ENCODE measurements at regions not wholly inside any gene's neighbourhood (a gene's known extent, or its start where the extent isn't known, plus 50 kb on each side); places are given as distances from the start of the nearest gene placed in this dataset.

DNA sequence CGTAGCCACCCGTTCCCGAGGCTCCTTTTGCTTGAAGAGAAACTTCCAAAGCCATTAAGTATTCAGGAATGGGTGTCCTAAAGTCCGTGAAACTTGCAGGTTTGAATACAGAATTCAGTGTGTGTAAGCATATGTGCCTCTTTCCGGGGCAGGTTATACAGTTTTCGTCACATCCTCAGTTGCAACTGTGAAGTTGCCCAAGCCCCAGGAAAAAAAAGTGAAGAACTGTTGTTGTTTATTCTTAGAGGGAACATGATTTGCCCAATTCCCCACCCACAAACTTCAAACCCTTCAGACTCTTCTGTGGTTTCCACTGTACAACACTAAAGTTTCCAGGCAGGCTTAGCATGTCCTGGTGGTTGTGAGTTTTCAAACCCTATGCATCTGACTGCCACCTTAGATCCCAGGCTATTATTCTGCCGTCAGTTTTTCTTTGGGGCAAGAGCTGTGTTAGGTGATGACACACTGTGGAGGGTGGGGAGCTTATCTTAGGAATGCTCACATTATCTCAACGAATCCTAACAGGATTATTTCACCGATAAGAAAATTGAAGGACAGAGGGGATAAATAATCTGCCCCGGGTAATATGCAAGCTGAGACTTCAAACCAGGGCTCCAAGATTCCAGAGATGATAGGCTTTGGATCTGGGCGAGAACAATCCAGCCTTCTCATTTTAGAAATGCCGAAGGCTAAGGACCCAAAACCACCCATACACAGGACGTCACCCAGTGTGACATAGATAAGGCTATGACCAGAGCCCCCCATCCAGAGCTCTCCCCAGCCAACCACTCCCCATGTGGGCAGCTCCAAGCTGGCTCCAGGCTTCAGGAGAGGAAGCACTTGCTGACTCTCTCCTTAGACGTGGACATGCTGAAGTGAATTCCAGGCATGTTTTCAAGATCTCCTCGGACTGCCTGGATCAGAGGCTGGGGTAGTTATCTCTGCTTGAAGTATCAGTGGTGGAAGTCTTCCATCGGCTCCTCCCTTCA is 81.7 kb upstream of the AFDN start:
- DNase-seq (ENCODE audit: low read depth, low spot score): no peak
- no peaks in the 10 kb centered on the region for H3K36me3 ChIP-seq (ENCODE audit: insufficient read depth, low read length)
- TF ChIP-seq FOXP2 (optimal IDR thresholded peaks at IDR 0.05; ENCODE audit: control extremely low read depth, extremely low read length, insufficient read depth) (no peak), POLR2AphosphoS5 (IDR thresholded peaks at IDR 0.05; ENCODE audit: borderline replicate concordance, low read depth, low read length) (no peak), EZH2 (IDR thresholded peaks at IDR 0.05) (no peak)

DNA sequence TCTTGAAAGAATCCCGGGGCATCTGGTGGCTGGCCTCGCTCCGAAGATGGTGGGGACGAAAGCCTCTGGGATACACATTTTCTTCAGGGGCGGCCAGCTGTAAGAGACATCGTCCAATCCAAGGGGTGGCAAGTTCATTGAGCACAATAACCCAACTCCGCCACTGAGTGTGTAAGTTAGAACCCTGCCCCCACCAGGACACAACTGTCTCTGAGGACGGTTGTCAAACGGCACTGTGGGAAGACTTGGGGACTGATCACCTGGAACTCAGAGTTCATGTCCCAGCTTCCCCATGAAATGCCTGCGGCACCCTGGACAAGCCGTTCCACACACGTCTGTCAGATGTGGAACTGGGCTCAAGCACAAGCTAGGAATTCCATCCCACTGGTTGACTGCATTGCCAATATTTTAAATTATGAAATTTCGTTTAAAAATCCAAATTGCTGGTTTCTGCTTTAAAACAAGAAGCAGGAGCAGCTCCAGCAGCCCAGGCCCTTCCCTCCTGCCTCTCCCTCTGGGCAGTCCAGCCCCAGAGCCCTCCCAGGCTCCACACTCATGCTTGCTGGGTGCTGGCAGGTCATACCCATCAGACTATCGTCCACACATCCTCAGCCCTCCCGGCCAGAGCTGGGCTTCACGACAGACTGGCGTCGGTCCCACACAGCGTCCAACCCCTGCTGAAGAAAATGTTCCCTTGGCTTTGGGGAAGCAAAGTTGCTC is 80.9 kb upstream of the AFDN start:
- H3K4me3 ChIP-seq: no peak overlapping the region
- H3K9ac ChIP-seq (ENCODE audit: insufficient read length): no peak overlapping the region
- no peaks in the 10 kb centered on the region for H3K36me3 ChIP-seq (ENCODE audit: insufficient read depth, low read length)
- H3K27ac ChIP-seq: no peak overlapping the region
- no peaks in the 10 kb centered on the region for H3K9me3 ChIP-seq (ENCODE audit: low read depth, low read length)
- DNase-seq (ENCODE audit: low read depth, low spot score): no peak
- TF ChIP-seq EZH2 (IDR thresholded peaks at IDR 0.05): no peak
- no peak for TF ChIP-seq POLR2AphosphoS5 (IDR thresholded peaks at IDR 0.05; ENCODE audit: borderline replicate concordance, low read depth, low read length)

More for the DNA sequence above, 81.7 kb upstream of the AFDN start:
- H3K27ac ChIP-seq: no peak overlapping the region
- H3K9ac ChIP-seq (ENCODE audit: insufficient read length): no peak overlapping the region
- no peaks in the 10 kb centered on the region for H3K9me3 ChIP-seq (ENCODE audit: low read depth, low read length)
- no peak overlapping the region for H3K4me3 ChIP-seq

DNA sequence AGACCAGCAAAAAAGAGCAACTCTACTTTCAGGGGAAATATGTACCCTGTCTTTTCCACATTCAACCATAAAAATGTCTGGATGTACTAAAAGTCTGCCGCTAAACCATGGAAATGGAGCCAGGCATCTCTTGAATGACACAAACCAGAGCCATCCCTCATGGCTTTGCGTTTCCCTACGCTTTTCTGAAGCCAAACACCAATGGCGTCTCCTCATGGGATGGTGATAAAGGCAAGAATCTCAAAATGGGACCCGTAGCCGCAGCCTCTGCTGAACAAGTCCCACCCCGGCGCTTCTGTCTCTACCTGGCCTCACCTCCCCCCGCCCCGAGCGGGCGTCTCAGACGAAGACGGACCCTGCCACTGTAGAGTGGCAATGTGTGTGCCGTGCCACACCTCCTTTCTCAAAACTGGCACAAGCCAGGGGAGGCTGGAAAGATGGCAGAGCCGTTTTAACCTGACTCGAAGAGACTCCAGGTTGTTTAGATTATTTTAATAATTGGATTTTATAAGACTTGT is 80.3 kb upstream of the AFDN start:
- TF ChIP-seq POLR2AphosphoS5 (IDR thresholded peaks at IDR 0.05; ENCODE audit: borderline replicate concordance, low read depth, low read length) (no peak), EZH2 (IDR thresholded peaks at IDR 0.05) (no peak), FOXP2 (optimal IDR thresholded peaks at IDR 0.05; ENCODE audit: control extremely low read depth, extremely low read length, insufficient read depth) (no peak)
- no peak for DNase-seq (ENCODE audit: low read depth, low spot score)
- Histone ChIP-seq H3K4me3 (no peak overlapping the region), H3K9ac (ENCODE audit: insufficient read length) (no peak overlapping the region), H3K27ac (no peak overlapping the region), H3K9me3 (ENCODE audit: low read depth, low read length) (no peaks in the 10 kb centered on the region), H3K36me3 (ENCODE audit: insufficient read depth, low read length) (no peaks in the 10 kb centered on the region)

DNA sequence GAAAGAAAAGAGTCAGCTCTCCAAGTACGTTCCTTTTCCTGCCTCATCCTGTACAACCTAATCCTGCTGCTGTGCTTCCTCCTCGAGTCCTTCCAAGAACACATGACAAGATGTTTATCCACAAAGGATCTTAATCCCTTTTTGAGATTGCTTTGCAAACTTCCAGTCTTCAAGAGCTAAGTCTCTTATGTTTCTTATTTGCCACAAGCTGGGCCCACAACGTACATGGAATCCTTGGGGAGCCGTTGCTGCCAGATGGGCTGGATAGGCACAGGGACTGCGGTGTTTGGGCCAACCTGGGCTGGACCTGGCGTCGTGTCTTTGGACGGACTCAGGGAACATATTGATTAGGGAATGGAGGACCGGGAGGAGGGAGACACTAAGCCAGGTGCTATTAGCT is 79.7 kb upstream of the AFDN start:
- Histone ChIP-seq H3K4me3 (no peak overlapping the region), H3K9ac (ENCODE audit: insufficient read length) (no peak overlapping the region), H3K36me3 (ENCODE audit: insufficient read depth, low read length) (no peaks in the 10 kb centered on the region), H3K9me3 (ENCODE audit: low read depth, low read length) (no peaks in the 10 kb centered on the region), H3K27ac (no peak overlapping the region)
- no peak for TF ChIP-seq POLR2AphosphoS5 (IDR thresholded peaks at IDR 0.05; ENCODE audit: borderline replicate concordance, low read depth, low read length)
- TF ChIP-seq EZH2 (IDR thresholded peaks at IDR 0.05): no peak
- no peak for TF ChIP-seq FOXP2 (optimal IDR thresholded peaks at IDR 0.05; ENCODE audit: control extremely low read depth, extremely low read length, insufficient read depth)
- no peak for DNase-seq (ENCODE audit: low read depth, low spot score)

DNA sequence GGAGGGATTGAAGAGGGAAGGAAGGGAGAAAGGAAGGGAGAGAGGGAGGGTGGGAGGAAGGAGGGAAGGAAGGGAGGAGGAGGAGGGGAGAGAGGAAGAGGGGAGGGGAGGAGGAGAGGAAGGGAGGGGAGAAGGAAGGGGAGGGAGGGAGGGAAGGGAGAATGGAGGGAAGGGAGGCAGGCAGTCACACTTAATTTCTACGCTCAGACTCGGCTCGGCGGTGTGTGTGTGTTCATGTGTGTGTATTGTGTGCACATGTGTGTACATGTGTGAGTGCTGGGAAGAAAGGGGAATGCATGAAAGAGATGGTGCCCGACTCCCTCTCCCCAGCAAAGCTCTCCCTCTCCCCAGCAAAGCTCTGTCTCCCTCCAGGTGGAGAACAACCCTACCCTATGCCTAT is 79.1 kb upstream of the AFDN start:
- DNase-seq (ENCODE audit: low read depth, low spot score): no peak
- H3K36me3 ChIP-seq (ENCODE audit: insufficient read depth, low read length): no peaks in the 10 kb centered on the region
- H3K9ac ChIP-seq (ENCODE audit: insufficient read length): no peak overlapping the region
- TF ChIP-seq EZH2 (IDR thresholded peaks at IDR 0.05) (no peak), FOXP2 (optimal IDR thresholded peaks at IDR 0.05; ENCODE audit: control extremely low read depth, extremely low read length, insufficient read depth) (no peak), POLR2AphosphoS5 (IDR thresholded peaks at IDR 0.05; ENCODE audit: borderline replicate concordance, low read depth, low read length) (no peak)
- H3K9me3 ChIP-seq (ENCODE audit: low read depth, low read length): no peaks in the 10 kb centered on the region
- H3K27ac ChIP-seq: no peak overlapping the region
- H3K4me3 ChIP-seq: no peak overlapping the region

DNA sequence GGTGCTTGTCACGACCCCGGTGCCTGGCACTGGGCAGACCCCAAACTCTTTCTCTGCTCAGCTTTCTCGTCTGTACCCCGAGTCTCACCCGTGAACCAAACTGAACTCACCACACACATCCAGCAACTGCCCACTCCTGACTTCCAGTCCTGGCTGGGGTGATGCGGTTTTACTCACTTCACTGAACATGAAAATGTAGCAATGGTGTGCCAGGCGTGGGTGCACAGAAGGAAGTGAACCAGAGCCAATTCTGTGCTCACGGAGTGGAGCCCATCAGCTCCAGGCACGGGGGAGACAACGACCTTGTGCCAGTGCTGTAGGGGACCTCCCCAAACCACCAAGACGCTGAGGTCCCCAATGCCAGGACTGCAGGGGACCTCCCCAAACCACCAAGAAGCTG is 78.7 kb upstream of the AFDN start:
- H3K4me3 ChIP-seq: no peak overlapping the region
- TF ChIP-seq EZH2 (IDR thresholded peaks at IDR 0.05) (no peak), FOXP2 (optimal IDR thresholded peaks at IDR 0.05; ENCODE audit: control extremely low read depth, extremely low read length, insufficient read depth) (no peak), POLR2AphosphoS5 (IDR thresholded peaks at IDR 0.05; ENCODE audit: borderline replicate concordance, low read depth, low read length) (no peak)

DNA sequence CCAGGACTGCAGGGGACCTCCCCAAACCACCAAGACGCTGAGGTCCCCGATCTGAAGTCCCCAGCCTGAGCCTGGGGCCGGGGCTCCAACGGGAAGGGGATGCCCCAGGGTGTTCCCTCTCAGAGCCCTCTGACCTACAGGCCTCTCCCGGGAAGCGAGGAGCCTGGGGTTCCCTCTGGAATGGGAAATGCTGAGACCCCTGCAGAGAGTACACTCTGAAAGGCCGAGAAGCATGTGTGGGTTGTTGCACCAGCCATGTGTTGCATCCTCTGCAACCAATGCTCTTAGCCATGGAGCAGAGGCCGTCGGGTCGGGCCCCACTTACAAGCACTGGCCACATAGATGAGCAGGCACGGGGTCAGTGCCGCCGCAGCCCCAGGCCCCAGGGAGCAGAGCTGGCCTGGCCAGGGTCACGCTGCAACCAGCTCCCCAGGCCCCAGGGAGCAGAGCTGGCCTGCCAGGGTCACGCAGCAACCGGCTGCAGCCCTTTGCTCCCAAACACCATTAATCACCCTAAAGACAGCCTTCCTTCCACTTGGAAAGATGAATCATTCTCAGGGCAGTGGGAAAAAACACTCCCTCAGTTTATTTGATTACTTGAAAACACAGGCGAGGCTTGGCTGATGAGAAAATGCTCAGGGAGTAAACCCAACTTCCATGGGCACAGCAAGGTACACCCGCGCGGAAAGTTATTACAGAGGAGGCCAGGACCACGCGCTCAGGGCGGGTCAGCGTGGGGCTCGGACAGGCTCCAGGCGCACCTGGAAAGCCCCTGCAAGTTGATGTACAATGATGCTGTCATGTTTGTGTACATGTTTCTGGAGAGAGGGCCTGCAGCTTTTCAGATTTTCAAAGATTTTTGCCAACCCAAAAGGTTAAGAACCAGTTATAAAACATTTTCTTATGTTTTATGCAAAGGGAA is 78.0 kb upstream of the AFDN start:
- no peak overlapping the region for H3K9ac ChIP-seq (ENCODE audit: insufficient read length)
- TF ChIP-seq EZH2 (IDR thresholded peaks at IDR 0.05) (no peak), POLR2AphosphoS5 (IDR thresholded peaks at IDR 0.05; ENCODE audit: borderline replicate concordance, low read depth, low read length) (no peak), FOXP2 (optimal IDR thresholded peaks at IDR 0.05; ENCODE audit: control extremely low read depth, extremely low read length, insufficient read depth) (no peak)
- no peaks in the 10 kb centered on the region for H3K36me3 ChIP-seq (ENCODE audit: insufficient read depth, low read length)
- no peak overlapping the region for H3K27ac ChIP-seq
- no peak for DNase-seq (ENCODE audit: low read depth, low spot score)
- no peak overlapping the region for H3K4me3 ChIP-seq
- no peaks in the 10 kb centered on the region for H3K9me3 ChIP-seq (ENCODE audit: low read depth, low read length)

More for the DNA sequence above, 78.7 kb upstream of the AFDN start:
- DNase-seq (ENCODE audit: low read depth, low spot score): no peak
- no peaks in the 10 kb centered on the region for H3K36me3 ChIP-seq (ENCODE audit: insufficient read depth, low read length)
- H3K9me3 ChIP-seq (ENCODE audit: low read depth, low read length): no peaks in the 10 kb centered on the region
- no peak overlapping the region for H3K27ac ChIP-seq
- no peak overlapping the region for H3K9ac ChIP-seq (ENCODE audit: insufficient read length)
